Fibroblast of lung (primary cell): ENCODE measurements at regions not wholly inside any gene's neighbourhood (a gene's known extent, or its start where the extent isn't known, plus 50 kb on each side); places are given as distances from the start of the nearest gene placed in this dataset.
A peak's percentile ranks its signal among the peaks of the same experiment; 100 is the strongest.
"Not testable (repeated sequence)": the region's sequence is repeated elsewhere in the genome, so short reads cannot be mapped to it uniquely, and the experiment has no call there.

ENCODE experiments used
- DNase-seq, 2 donors: peaks; one replicate each; pipeline versions ENCODE4 v3.0.0 to v3.0.0-alpha.2; 2010; ENCODE audit warnings: low read depth in 2 of 2
- H2AFZ ChIP-seq: 2 replicates; pipeline ENCODE4 v1.5.1; 2012; ENCODE audit warnings: low read length, control low read depth, inconsistent platforms
- H3K27ac ChIP-seq: 2 replicates; pipeline ENCODE4 v1.5.1; 2011; ENCODE audit warnings: low read length, control low read depth; ENCODE audit not compliant: insufficient read depth
- H3K27me3 ChIP-seq: 2 replicates; pipeline ENCODE4 v1.5.1; 2011; ENCODE audit warnings: mild to moderate bottlenecking, low read length; ENCODE audit not compliant: control insufficient read depth, insufficient read depth
- H3K36me3 ChIP-seq: 2 replicates; pipeline ENCODE4 v1.5.1; 2011; ENCODE audit warnings: low read length; ENCODE audit not compliant: control insufficient read depth, insufficient read depth
- H3K4me1 ChIP-seq: 2 replicates; pipeline ENCODE4 v1.5.1; 2011; ENCODE audit warnings: low read length; ENCODE audit not compliant: control insufficient read depth, insufficient read depth; ENCODE audit errors: extremely low read depth
- H3K4me2 ChIP-seq: 2 replicates; pipeline ENCODE4 v1.5.1; 2011; ENCODE audit warnings: low read length, control low read depth; ENCODE audit not compliant: insufficient read depth; ENCODE audit errors: extremely low read depth
- H3K4me3 ChIP-seq, 4 experiments: fragments of 200-600 bp in 1 of 4; sonication (generic) in 1 of 4; replicated peaks in 1 of 4; 2 replicates each; pipeline ENCODE4 v1.5.1; 2011 to 2016; ENCODE audit warnings: low read length in 4 of 4, low read depth in 3 of 4, mild to moderate bottlenecking in 3 of 4, control low read depth in 2 of 4, inconsistent platforms in 1 of 4, mixed read lengths in 1 of 4; ENCODE audit not compliant: insufficient read depth in 1 of 4; ENCODE audit errors: control extremely low read depth in 1 of 4
- H3K79me2 ChIP-seq: 2 replicates; pipeline ENCODE4 v1.5.1; 2012; ENCODE audit warnings: mild to moderate bottlenecking, low read length, inconsistent platforms; ENCODE audit not compliant: control insufficient read depth, insufficient read depth
- H3K9ac ChIP-seq: 2 replicates; pipeline ENCODE4 v1.5.1; 2011; ENCODE audit warnings: mild to moderate bottlenecking, low read length, control low read depth; ENCODE audit not compliant: insufficient read depth
- H3K9me3 ChIP-seq: 2 replicates; pipeline ENCODE4 v1.5.1; 2012; ENCODE audit warnings: low read depth, low read length; ENCODE audit not compliant: control insufficient read depth, insufficient read depth
- H4K20me1 ChIP-seq: 2 replicates; pipeline ENCODE4 v1.5.1; 2011; ENCODE audit warnings: low read length; ENCODE audit not compliant: control insufficient read depth, insufficient read depth; ENCODE audit errors: extremely low read depth
- EZH2 ChIP-seq: IDR thresholded peaks from 2 replicates; pipeline ENCODE4 v1.5.1; 2012; ENCODE audit warnings: low read length, control low read depth, mild to moderate bottlenecking; ENCODE audit errors: missing control alignments
- TF ChIP-seq, protein P1 (sequence below), 2 donors: IDR thresholded peaks in 1 of 2; conservative IDR thresholded peaks in 1 of 2; 1 replicate in 1 of 2; 2 replicates in 1 of 2; pipeline ENCODE4 v1.5.1; 2011 to 2012; ENCODE audit warnings: low read length in 2 of 2, control low read depth in 1 of 2, inconsistent platforms in 1 of 2, low read depth in 1 of 2, mild to moderate bottlenecking in 1 of 2

GRCh38 chr10:29386342-29386999 is 97.6 kb downstream of the LYZL1 start:
- Histone ChIP-seq H3K4me2 (peak overlapping the region; percentile 55), H3K79me2 (no peaks in the 10 kb centered on the region), H2AFZ (no peak overlapping the region)

GRCh38 chr10:29387269-29387668 is 98.4 kb downstream of the LYZL1 start:
- H2AFZ ChIP-seq = no peak overlapping the region
- H3K9ac ChIP-seq = no peak overlapping the region
- DNase-seq = no peak
- no peaks in the 10 kb centered on the region for H3K36me3 ChIP-seq
- H3K4me1 ChIP-seq = no peaks in the 10 kb centered on the region
- no peaks in the 10 kb centered on the region for H3K79me2 ChIP-seq
- no peak for TF ChIP-seq EZH2
- TF ChIP-seq, protein P1, sequence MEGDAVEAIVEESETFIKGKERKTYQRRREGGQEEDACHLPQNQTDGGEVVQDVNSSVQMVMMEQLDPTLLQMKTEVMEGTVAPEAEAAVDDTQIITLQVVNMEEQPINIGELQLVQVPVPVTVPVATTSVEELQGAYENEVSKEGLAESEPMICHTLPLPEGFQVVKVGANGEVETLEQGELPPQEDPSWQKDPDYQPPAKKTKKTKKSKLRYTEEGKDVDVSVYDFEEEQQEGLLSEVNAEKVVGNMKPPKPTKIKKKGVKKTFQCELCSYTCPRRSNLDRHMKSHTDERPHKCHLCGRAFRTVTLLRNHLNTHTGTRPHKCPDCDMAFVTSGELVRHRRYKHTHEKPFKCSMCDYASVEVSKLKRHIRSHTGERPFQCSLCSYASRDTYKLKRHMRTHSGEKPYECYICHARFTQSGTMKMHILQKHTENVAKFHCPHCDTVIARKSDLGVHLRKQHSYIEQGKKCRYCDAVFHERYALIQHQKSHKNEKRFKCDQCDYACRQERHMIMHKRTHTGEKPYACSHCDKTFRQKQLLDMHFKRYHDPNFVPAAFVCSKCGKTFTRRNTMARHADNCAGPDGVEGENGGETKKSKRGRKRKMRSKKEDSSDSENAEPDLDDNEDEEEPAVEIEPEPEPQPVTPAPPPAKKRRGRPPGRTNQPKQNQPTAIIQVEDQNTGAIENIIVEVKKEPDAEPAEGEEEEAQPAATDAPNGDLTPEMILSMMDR (conservative IDR thresholded peaks at IDR 0.05 in 1 of 2, IDR thresholded peaks at IDR 0.05 in 1 of 2; ENCODE audit: low read depth in 1 of 2, low read length in 2 of 2) = no peak
- H3K27ac ChIP-seq = no peak overlapping the region
- no peak overlapping the region for H3K4me3 ChIP-seq
- no peaks in the 10 kb centered on the region for H3K9me3 ChIP-seq
- H4K20me1 ChIP-seq = no peaks in the 10 kb centered on the region
- H3K27me3 ChIP-seq = peaks cover 5% of the 10 kb centered on the region
- H3K4me2 ChIP-seq = no peak overlapping the region

More at GRCh38 chr10:29386342-29386999, 97.6 kb downstream of the LYZL1 start:
- DNase-seq = peak; percentile 38 to 53
- no peaks in the 10 kb centered on the region for H3K36me3 ChIP-seq
- H3K27me3 ChIP-seq = peaks cover 9% of the 10 kb centered on the region
- H4K20me1 ChIP-seq = no peaks in the 10 kb centered on the region
- no peaks in the 10 kb centered on the region for H3K4me1 ChIP-seq
- H3K4me3 ChIP-seq = no peak overlapping the region
- TF ChIP-seq, protein P1 (conservative IDR thresholded peaks at IDR 0.05 in 1 of 2, IDR thresholded peaks at IDR 0.05 in 1 of 2; ENCODE audit: low read depth in 1 of 2, low read length in 2 of 2) = peak; percentile 66 to 72
- no peak for TF ChIP-seq EZH2
- no peak overlapping the region for H3K9ac ChIP-seq
- H3K9me3 ChIP-seq = no peaks in the 10 kb centered on the region
- H3K27ac ChIP-seq = no peak overlapping the region

DNA sequence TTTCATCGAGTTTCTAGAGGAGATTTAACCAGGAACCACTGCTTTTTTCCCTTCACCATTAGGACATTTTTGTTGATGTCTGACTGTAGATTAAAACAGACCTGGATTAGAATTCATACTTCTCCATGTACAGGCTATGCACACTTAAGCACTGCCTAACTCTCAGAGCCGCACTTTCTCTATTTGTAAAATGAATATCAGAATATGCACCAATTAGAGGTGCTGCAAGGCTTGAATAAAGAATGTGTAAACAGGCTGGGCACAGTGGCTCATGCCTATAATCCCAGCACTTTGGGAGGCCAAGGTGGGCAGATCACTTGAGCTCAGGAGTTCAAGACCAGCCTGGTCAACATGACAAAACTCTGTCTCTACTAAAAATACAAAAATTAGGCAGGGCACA is 99.2 kb downstream of the LYZL1 start:
- not testable (repeated sequence) for H2AFZ ChIP-seq, H3K79me2 ChIP-seq, H3K4me1 ChIP-seq, H3K9me3 ChIP-seq, H3K4me3 ChIP-seq, H3K27ac ChIP-seq, H3K36me3 ChIP-seq, H3K4me2 ChIP-seq, H3K27me3 ChIP-seq, H4K20me1 ChIP-seq, DNase-seq, H3K9ac ChIP-seq
